HEK293T (cell line): ENCODE measurements at regions not wholly inside any gene's neighbourhood (a gene's known extent, or its start where the extent isn't known, plus 50 kb on each side); places are given as distances from the start of the nearest gene placed in this dataset.
"Not testable (repeated sequence)": the region's sequence is repeated elsewhere in the genome, so short reads cannot be mapped to it uniquely, and the experiment has no call there.

ENCODE experiments used
- CTCF ChIA-PET: fragments of 350-600 bp; formaldehyde crosslinking; extraction: SDS; loops from one replicate; lab custom pipeline; 2021; ENCODE audit warnings: antibody characterized with exemption, inconsistent platforms; lab: Yijun Ruan, JAX
- POLR2A ChIA-PET: fragments of 350-600 bp; formaldehyde crosslinking; extraction: SDS; loops from one replicate; lab custom pipeline; 2020; ENCODE audit warnings: antibody characterized with exemption, inconsistent platforms; lab: Yijun Ruan, JAX
- DNase-seq: peaks from one replicate; pipeline ENCODE4 v3.0.0; 2012; ENCODE audit warnings: mixed read lengths; ENCODE audit errors: extremely low spot score
- ARNT ChIP-seq: fragments of 450-650 bp; IDR thresholded peaks from 2 replicates; pipeline ENCODE4 v1.6.1; 2017; ENCODE audit warnings: mild to moderate bottlenecking
- BHLHE40 ChIP-seq: fragments of 450-650 bp; IDR thresholded peaks from 2 replicates; pipeline ENCODE4 v1.6.1; 2016; ENCODE audit warnings: mild to moderate bottlenecking, moderate library complexity, borderline replicate concordance
- CTBP1 ChIP-seq: fragments of 450-650 bp; IDR thresholded peaks from 2 replicates; pipeline ENCODE4 v1.6.1; 2016; ENCODE audit warnings: borderline replicate concordance
- ELF4 ChIP-seq: fragments of 450-650 bp; IDR thresholded peaks from 2 replicates; pipeline ENCODE4 v1.6.1; 2017; ENCODE audit warnings: antibody characterized with exemption
- FOXA1 ChIP-seq: fragments of 450-650 bp; IDR thresholded peaks from 2 replicates; pipeline ENCODE4 v1.6.1; 2016; ENCODE audit warnings: mild to moderate bottlenecking
- FOXK2 ChIP-seq: fragments of 450-650 bp; IDR thresholded peaks from 2 replicates; pipeline ENCODE4 v1.6.1; 2016; ENCODE audit warnings: mild to moderate bottlenecking
- FOXM1 ChIP-seq: fragments of 450-650 bp; IDR thresholded peaks from 2 replicates; pipeline ENCODE4 v1.6.1; 2017; ENCODE audit warnings: mild to moderate bottlenecking, borderline replicate concordance
- HDGF ChIP-seq: fragments of 450-650 bp; IDR thresholded peaks from 2 replicates; pipeline ENCODE4 v1.6.1; 2017; ENCODE audit warnings: antibody characterized with exemption, borderline replicate concordance
- L3MBTL2 ChIP-seq: fragments of 450-650 bp; conservative IDR thresholded peaks from 2 replicates; pipeline ENCODE4 v1.6.1; 2016; ENCODE audit warnings: mild to moderate bottlenecking
- LEF1 ChIP-seq: fragments of 450-650 bp; IDR thresholded peaks from 2 replicates; pipeline ENCODE4 v1.6.1; 2017; ENCODE audit warnings: mild to moderate bottlenecking, borderline replicate concordance
- NFRKB ChIP-seq: fragments of 450-650 bp; IDR thresholded peaks from 2 replicates; pipeline ENCODE4 v1.6.1; 2016; ENCODE audit warnings: mild to moderate bottlenecking, moderate library complexity
- PKNOX1 ChIP-seq: fragments of 450-650 bp; IDR thresholded peaks from 2 replicates; pipeline ENCODE4 v1.6.1; 2016
- SP1 ChIP-seq: fragments of 450-650 bp; IDR thresholded peaks from 2 replicates; pipeline ENCODE4 v1.6.1; 2017
- SUZ12 ChIP-seq: fragments of 450-650 bp; IDR thresholded peaks from 2 replicates; pipeline ENCODE4 v1.6.1; 2016; ENCODE audit warnings: mild to moderate bottlenecking
- TARDBP ChIP-seq: fragments of 450-650 bp; IDR thresholded peaks from 2 replicates; pipeline ENCODE4 v1.6.1; 2016
- ZNF384 ChIP-seq: fragments of 450-650 bp; IDR thresholded peaks from 2 replicates; pipeline ENCODE4 v1.6.1; 2016

GRCh38 chr7:153404781-153405279 is 645.3 kb downstream of the ACTR3B start:
- CTCF ChIA-PET: no interaction called here
- POLR2A ChIA-PET: no interaction called here
- no peak for DNase-seq
- no peak for TF ChIP-seq L3MBTL2
- TF ChIP-seq HDGF: no peak
- TF ChIP-seq FOXA1: no peak
- TF ChIP-seq ELF4: no peak
- no peak for TF ChIP-seq FOXM1

- no peak for TF ChIP-seq SUZ12
- no peak for TF ChIP-seq BHLHE40
- TF ChIP-seq CTBP1: no peak
- TF ChIP-seq FOXM1: no peak
- TF ChIP-seq PKNOX1: no peak
- no peak for TF ChIP-seq SP1
- no peak for TF ChIP-seq LEF1
- ChIA-PET POLR2A (no interaction called here), CTCF (no interaction called here)
- no peak for DNase-seq
Measured at GRCh38 chr7:153405704-153406485, 646.3 kb upstream of the DPP6 start.

- DNase-seq: no peak
- POLR2A ChIA-PET: no interaction called here
- CTCF ChIA-PET: no interaction called here
- TF ChIP-seq LEF1 (no peak), ELF4 (no peak), TARDBP (no peak), CTBP1 (no peak), ZNF384 (no peak), SP1 (no peak), NFRKB (no peak), FOXA1 (no peak), FOXM1 (no peak), L3MBTL2 (no peak), FOXK2 (no peak), BHLHE40 (no peak)
Measured at GRCh38 chr7:153406486-153406872, 645.7 kb upstream of the DPP6 start.

GRCh38 chr7:153407291-153408046 is 644.7 kb upstream of the DPP6 start:
- ChIA-PET POLR2A (no interaction called here), CTCF (no interaction called here)
- no peak for DNase-seq
- no peak for TF ChIP-seq PKNOX1
- no peak for TF ChIP-seq SP1
- TF ChIP-seq L3MBTL2: no peak
- no peak for TF ChIP-seq LEF1
- TF ChIP-seq FOXK2: no peak
- TF ChIP-seq ZNF384: no peak
- TF ChIP-seq ARNT: no peak
- no peak for TF ChIP-seq TARDBP
- no peak for TF ChIP-seq CTBP1
- TF ChIP-seq FOXA1: no peak
- no peak for TF ChIP-seq BHLHE40
- no peak for TF ChIP-seq HDGF
- TF ChIP-seq FOXM1: no peak
- no peak for TF ChIP-seq ELF4
- no peak for TF ChIP-seq SUZ12

- POLR2A ChIA-PET: no interaction called here
Measured at GRCh38 chr7:153408360-153409335, 643.5 kb upstream of the DPP6 start.

GRCh38 chr7:153409567-153410342 is 642.4 kb upstream of the DPP6 start:
- CTCF ChIA-PET, DNase-seq, POLR2A ChIA-PET: not testable (repeated sequence)

More at GRCh38 chr7:153408360-153409335, 643.5 kb upstream of the DPP6 start:
- TF ChIP-seq BHLHE40: no peak
- TF ChIP-seq FOXA1: no peak
- no peak for TF ChIP-seq NFRKB
- no peak for TF ChIP-seq HDGF
- no peak for TF ChIP-seq FOXK2
- no peak for TF ChIP-seq LEF1
- no peak for TF ChIP-seq ZNF384
- no peak for TF ChIP-seq TARDBP
- TF ChIP-seq SP1: no peak
- no peak for TF ChIP-seq L3MBTL2
- TF ChIP-seq ARNT: no peak
- no peak for TF ChIP-seq FOXM1
- TF ChIP-seq CTBP1: no peak
- no peak for TF ChIP-seq ELF4
- no peak for TF ChIP-seq SUZ12
- TF ChIP-seq PKNOX1: no peak
- CTCF ChIA-PET: no interaction called here
- no peak for DNase-seq

GRCh38 chr7:153410997-153411642 is 641.1 kb upstream of the DPP6 start:
- DNase-seq, POLR2A ChIA-PET, CTCF ChIA-PET: not testable (repeated sequence)

GRCh38 chr7:153412114-153412823 is 639.9 kb upstream of the DPP6 start:
- DNase-seq, POLR2A ChIA-PET, CTCF ChIA-PET: not testable (repeated sequence)
